ENCODE measurements at regions not wholly inside any gene's neighbourhood (a gene's known extent, or its start where the extent isn't known, plus 50 kb on each side); places are given as distances from the start of the nearest gene placed in this dataset.

GRCh38 chrX:131942034-131942433 lies 81.1 kb upstream of the STK26 start:
- Histone ChIP-seq H3K27ac (ENCODE audit: insufficient read depth, low read depth, low read length) (no peak overlapping the region), H4K20me1 (replicated peaks; ENCODE audit: control insufficient read depth, extremely low read depth, insufficient read depth, low read length) (no peaks in the 10 kb centered on the region), H3K4me2 (ENCODE audit: insufficient read depth, low read length) (no peak overlapping the region), H3K4me1 (ENCODE audit: control insufficient read depth, extremely low read depth, insufficient read depth, low read length) (no peaks in the 10 kb centered on the region), H3K4me3 (replicated peaks in 1 of 3; ENCODE audit: insufficient read depth in 1 of 3, low read depth in 1 of 3, low read length in 3 of 3) (no peak overlapping the region), H3K9me3 (replicated peaks; ENCODE audit: control insufficient read depth, insufficient read depth, low read length) (no peaks in the 10 kb centered on the region), H3K9me1 (replicated peaks; ENCODE audit: control insufficient read depth, extremely low read depth, insufficient read depth, low read length) (no peaks in the 10 kb centered on the region), H3K27me3 (ENCODE audit: control insufficient read depth in 2 of 2, insufficient read depth in 2 of 2, low read length in 2 of 2) (no peaks in the 10 kb centered on the region), H2AFZ (ENCODE audit: low read depth, low read length) (no peak overlapping the region), H3K9ac (replicated peaks; ENCODE audit: extremely low read depth, insufficient read depth, low read length) (no peak overlapping the region), H3K79me2 (ENCODE audit: control insufficient read depth, insufficient read depth, low read length) (no peaks in the 10 kb centered on the region), H3K36me3 (ENCODE audit: control insufficient read depth in 2 of 2, extremely low read depth in 1 of 2, insufficient read depth in 2 of 2, low read length in 2 of 2) (no peaks in the 10 kb centered on the region)
- BruUV-seq (replicated peaks) = no TSS peak
- TF ChIP-seq MAX (IDR thresholded peaks at IDR 0.05; ENCODE audit: insufficient read depth, insufficient read length) = no peak
- no peak for TF ChIP-seq POLR2A (IDR thresholded peaks at IDR 0.05; ENCODE audit: low read depth, low read length)
- TF ChIP-seq POLR2AphosphoS5 (IDR thresholded peaks at IDR 0.05; ENCODE audit: insufficient read depth, low read depth, low read length) = no peak
- intact Hi-C loops (cut with micrococcal nuclease) = no loop called here
- ChIA-PET POLR2A (no interaction called here), CTCF (no interaction called here)
- DNase-seq (ENCODE audit: low read depth, low spot score) (no peak), FAIRE-seq (no peak)
- dilution Hi-C loops (cut with MboI; ENCODE audit: extremely low pct_ligation_motif_present, low sequenced_read_pairs) = no loop called here

- Histone ChIP-seq H3K9ac (replicated peaks; ENCODE audit: extremely low read depth, insufficient read depth, low read length) (no peak overlapping the region), H3K27ac (ENCODE audit: insufficient read depth, low read depth, low read length) (no peak overlapping the region), H3K4me2 (ENCODE audit: insufficient read depth, low read length) (no peak overlapping the region), H3K9me1 (replicated peaks; ENCODE audit: control insufficient read depth, extremely low read depth, insufficient read depth, low read length) (no peaks in the 10 kb centered on the region), H4K20me1 (replicated peaks; ENCODE audit: control insufficient read depth, extremely low read depth, insufficient read depth, low read length) (no peaks in the 10 kb centered on the region), H2AFZ (ENCODE audit: low read depth, low read length) (no peak overlapping the region), H3K79me2 (ENCODE audit: control insufficient read depth, insufficient read depth, low read length) (no peaks in the 10 kb centered on the region), H3K36me3 (ENCODE audit: control insufficient read depth in 2 of 2, extremely low read depth in 1 of 2, insufficient read depth in 2 of 2, low read length in 2 of 2) (no peaks in the 10 kb centered on the region), H3K4me1 (ENCODE audit: control insufficient read depth, extremely low read depth, insufficient read depth, low read length) (no peaks in the 10 kb centered on the region), H3K27me3 (ENCODE audit: control insufficient read depth in 2 of 2, insufficient read depth in 2 of 2, low read length in 2 of 2) (no peaks in the 10 kb centered on the region), H3K9me3 (replicated peaks; ENCODE audit: control insufficient read depth, insufficient read depth, low read length) (no peaks in the 10 kb centered on the region), H3K4me3 (replicated peaks in 1 of 3; ENCODE audit: insufficient read depth in 1 of 3, low read depth in 1 of 3, low read length in 3 of 3) (no peak overlapping the region)
- DNase-seq (ENCODE audit: low read depth, low spot score) (no peak), FAIRE-seq (no peak)
- ChIA-PET CTCF (no interaction called here), POLR2A (no interaction called here)
- no TSS peak for BruUV-seq (replicated peaks)
- dilution Hi-C loops (cut with MboI; ENCODE audit: extremely low pct_ligation_motif_present, low sequenced_read_pairs) (no loop called here), intact Hi-C loops (cut with micrococcal nuclease) (no loop called here)
- TF ChIP-seq CTCF (IDR thresholded peaks at IDR 0.05; ENCODE audit: extremely low read depth in 1 of 2, insufficient read depth in 1 of 2, low read depth in 1 of 2, low read length in 2 of 2) = no peak
Observed at GRCh38 chrX:131944936-131945902, 77.9 kb upstream of the STK26 start.

All from endothelial cell of umbilical vein (primary cell).